SH-SY5Y (cell line): ENCODE measurements at regions not wholly inside any gene's neighbourhood (a gene's known extent, or its start where the extent isn't known, plus 50 kb on each side); places are given as distances from the start of the nearest gene placed in this dataset.

Experiments
- GATA2 ChIP-seq: IDR thresholded peaks from 2 replicates; pipeline ENCODE4 v1.6.1; 2011; ENCODE audit warnings: mild to moderate bottlenecking, low read depth, low read length
- GATA3 ChIP-seq: IDR thresholded peaks from 2 replicates; pipeline ENCODE4 v1.6.1; 2011; ENCODE audit warnings: low read depth, mild to moderate bottlenecking, low read length, moderate library complexity

- TF ChIP-seq GATA2 (0 out of 2 replicates have a peak, but pooled peaks have one; percentile 41), GATA3 (no peak)
These were observed 186.8 kb upstream of the ZNF469 start for GRCh38 chr16:88195911-88196465.

GRCh38 chr16:88196471-88197400 lies 186.0 kb upstream of the ZNF469 start:
- TF ChIP-seq GATA3 (no peak), GATA2 (no peak)

- no peak for TF ChIP-seq GATA3
- TF ChIP-seq GATA2: no peak
These were observed 185.0 kb upstream of the ZNF469 start for GRCh38 chr16:88197481-88198456.

GRCh38 chr16:88200896-88201185 lies 181.9 kb upstream of the ZNF469 start:
- TF ChIP-seq GATA3: no peak
- TF ChIP-seq GATA2: no peak

GRCh38 chr16:88202207-88202745 lies 180.5 kb upstream of the ZNF469 start:
- no peak for TF ChIP-seq GATA2

GRCh38 chr16:88208112-88208511 lies 174.6 kb upstream of the ZNF469 start:
- TF ChIP-seq GATA3 (no peak), GATA2 (no peak)

GRCh38 chr16:88264641-88265285 lies 118.0 kb upstream of the ZNF469 start:
- TF ChIP-seq GATA3 (no peak), GATA2 (no peak)

GRCh38 chr16:88274847-88275246 lies 107.9 kb upstream of the ZNF469 start:
- 0 out of 2 replicates have a peak, but pooled peaks have one; percentile 34 for TF ChIP-seq GATA2
- no peak for TF ChIP-seq GATA3

GRCh38 chr16:88276591-88276990 lies 106.2 kb upstream of the ZNF469 start:
- TF ChIP-seq GATA3 (no peak), GATA2 (no peak)

- TF ChIP-seq GATA3: no peak
- no peak for TF ChIP-seq GATA2
These were observed 102.8 kb upstream of the ZNF469 start for GRCh38 chr16:88279998-88280397.

GRCh38 chr16:88281858-88282563 lies 100.7 kb upstream of the ZNF469 start:
- TF ChIP-seq GATA3 (no peak), GATA2 (no peak)

GRCh38 chr16:88282564-88283395 lies 100.0 kb upstream of the ZNF469 start:
- TF ChIP-seq GATA3: no peak
- TF ChIP-seq GATA2: peak; percentile 76

GRCh38 chr16:88283596-88283995 lies 99.2 kb upstream of the ZNF469 start:
- TF ChIP-seq GATA2 (no peak), GATA3 (no peak)
